Progenitor cell of endocrine pancreas (in vitro differentiated cells): ENCODE measurements at regions not wholly inside any gene's neighbourhood (a gene's known extent, or its start where the extent isn't known, plus 50 kb on each side); places are given as distances from the start of the nearest gene placed in this dataset.
"Not testable (repeated sequence)": the region's sequence is repeated elsewhere in the genome, so short reads cannot be mapped to it uniquely, and the experiment has no call there.

Experiments
- DNase-seq: peaks from one replicate; pipeline ENCODE4 v3.0.0; 2021; ENCODE audit warnings: low spot score; ENCODE audit not compliant: unreplicated experiment
- H3K27ac Mint-ChIP-seq: 2 replicates; pipeline ENCODE4 v1.8.0; 2021; ENCODE audit warnings: mild to moderate bottlenecking, moderate library complexity, mixed read lengths
- H3K27me3 Mint-ChIP-seq: 2 replicates; pipeline ENCODE4 v1.8.0; 2021; ENCODE audit warnings: mixed read lengths
- H3K36me3 Mint-ChIP-seq: 2 replicates; pipeline ENCODE4 v1.8.0; 2022; ENCODE audit warnings: mixed read lengths; ENCODE audit not compliant: insufficient read depth
- H3K4me1 Mint-ChIP-seq: 2 replicates; pipeline ENCODE4 v1.8.0; 2021; ENCODE audit warnings: low read depth, mixed read lengths
- H3K4me3 Mint-ChIP-seq: 2 replicates; pipeline ENCODE4 v1.8.0; 2021; ENCODE audit warnings: low read depth, mild to moderate bottlenecking, moderate library complexity, mixed read lengths
- H3K9me3 Mint-ChIP-seq: 2 replicates; pipeline ENCODE4 v1.8.0; 2021; ENCODE audit warnings: low read depth, mixed read lengths
- CTCF ChIP-seq: fragments of 200-600 bp; sonication (generic); IDR thresholded peaks from one replicate; pipeline ENCODE4 v1.5.0; 2021; ENCODE audit warnings: antibody characterized with exemption, mild to moderate bottlenecking; ENCODE audit not compliant: unreplicated experiment

- H3K4me1 Mint-ChIP-seq: no peaks in the 10 kb centered on the region
- H3K27ac Mint-ChIP-seq: no peak overlapping the region
- H3K27me3 Mint-ChIP-seq: peaks cover 11% of the 10 kb centered on the region
- no peak overlapping the region for H3K4me3 Mint-ChIP-seq
- TF ChIP-seq CTCF: no peak
- no peaks in the 10 kb centered on the region for H3K9me3 Mint-ChIP-seq
- no peaks in the 10 kb centered on the region for H3K36me3 Mint-ChIP-seq
- DNase-seq: no peak
These were observed 71.6 kb downstream of the TFAP2A start for GRCh38 chr6:10343320-10343719.

GRCh38 chr6:10341605-10342004 lies 73.3 kb downstream of the TFAP2A start:
- no peaks in the 10 kb centered on the region for H3K9me3 Mint-ChIP-seq
- peaks cover 5% of the 10 kb centered on the region for H3K27me3 Mint-ChIP-seq
- no peaks in the 10 kb centered on the region for H3K4me1 Mint-ChIP-seq
- H3K27ac Mint-ChIP-seq: no peak overlapping the region
- no peaks in the 10 kb centered on the region for H3K36me3 Mint-ChIP-seq
- no peak for TF ChIP-seq CTCF
- no peak for DNase-seq
- no peak overlapping the region for H3K4me3 Mint-ChIP-seq

GRCh38 chr6:10338151-10338550 lies 76.7 kb downstream of the TFAP2A start:
- TF ChIP-seq CTCF: no peak
- no peaks in the 10 kb centered on the region for H3K36me3 Mint-ChIP-seq

GRCh38 chr6:10337376-10337775 lies 77.5 kb downstream of the TFAP2A start:
- not testable (repeated sequence) for H3K27me3 Mint-ChIP-seq, H3K4me1 Mint-ChIP-seq, H3K36me3 Mint-ChIP-seq, H3K9me3 Mint-ChIP-seq, DNase-seq, H3K27ac Mint-ChIP-seq, H3K4me3 Mint-ChIP-seq

More at GRCh38 chr6:10338151-10338550, 76.7 kb downstream of the TFAP2A start:
- H3K9me3 Mint-ChIP-seq: no peaks in the 10 kb centered on the region
- no peaks in the 10 kb centered on the region for H3K27me3 Mint-ChIP-seq
- no peak for DNase-seq
- H3K4me3 Mint-ChIP-seq: no peak overlapping the region
- H3K4me1 Mint-ChIP-seq: no peaks in the 10 kb centered on the region
- H3K27ac Mint-ChIP-seq: no peak overlapping the region

- DNase-seq: no peak
- Mint-ChIP-seq H3K27ac (no peak overlapping the region), H3K4me3 (no peak overlapping the region), H3K4me1 (no peaks in the 10 kb centered on the region), H3K27me3 (no peaks in the 10 kb centered on the region), H3K9me3 (no peaks in the 10 kb centered on the region), H3K36me3 (no peaks in the 10 kb centered on the region)
- TF ChIP-seq CTCF: no peak
These were observed 82.8 kb downstream of the TFAP2A start for GRCh38 chr6:10332111-10332510.

GRCh38 chr6:10331334-10331968 lies 83.4 kb downstream of the TFAP2A start:
- H3K4me1 Mint-ChIP-seq: no peaks in the 10 kb centered on the region
- H3K27ac Mint-ChIP-seq: no peak overlapping the region
- no peak for TF ChIP-seq CTCF
- no peaks in the 10 kb centered on the region for H3K27me3 Mint-ChIP-seq
- H3K4me3 Mint-ChIP-seq: no peak overlapping the region
- DNase-seq: no peak
- H3K9me3 Mint-ChIP-seq: no peaks in the 10 kb centered on the region
- H3K36me3 Mint-ChIP-seq: no peaks in the 10 kb centered on the region
